A673 (cell line): ENCODE measurements at regions not wholly inside any gene's neighbourhood (a gene's known extent, or its start where the extent isn't known, plus 50 kb on each side); places are given as distances from the start of the nearest gene placed in this dataset.

Source experiments
- BruUV-seq: library from RNA; stranded (reverse); fragments of 400-500 nt; replicated peaks from 2 replicates; lab custom pipeline; 2021; lab: Mats Ljungman, UMichigan
- CTCF ChIA-PET: fragments of 300-600 bp; sonication (Branson Sonifier 250); formaldehyde crosslinking; loops from one replicate; lab custom pipeline; 2022; ENCODE audit warnings: antibody characterized with exemption; lab: Charles Lee
- POLR2A ChIA-PET: fragments of 300-600 bp; sonication (Branson Sonifier 250); formaldehyde crosslinking; loops from one replicate; lab custom pipeline; 2022; ENCODE audit warnings: antibody characterized with exemption; ENCODE audit not compliant: low non-redundant PET; lab: Charles Lee
- DNase-seq: peaks from one replicate; pipeline ENCODE4 v3.0.0-alpha.2; 2015; ENCODE audit warnings: low spot score
- H3K27ac ChIP-seq: fragments of 200-600 bp; sonication (generic); 2 replicates; pipeline ENCODE4 v1.5.1; 2016; ENCODE audit warnings: mixed run types, low read depth, mild to moderate bottlenecking, mixed read lengths, antibody characterized with exemption, low read length; ENCODE audit not compliant: poor library complexity, severe bottlenecking
- H3K27me3 ChIP-seq: fragments of 200-600 bp; sonication (generic); replicated peaks from 2 replicates; pipeline ENCODE4 v1.6.1; 2017; ENCODE audit warnings: mixed run types, low read depth, mild to moderate bottlenecking, mixed read lengths, antibody characterized with exemption, low read length; ENCODE audit not compliant: insufficient read depth, poor library complexity
- H3K36me3 ChIP-seq: fragments of 200-600 bp; sonication (generic); 2 replicates; pipeline ENCODE4 v1.6.1; 2016; ENCODE audit warnings: mixed run types, mild to moderate bottlenecking, mixed read lengths, antibody characterized with exemption, low read length; ENCODE audit not compliant: insufficient read depth, poor library complexity, severe bottlenecking
- H3K4me1 ChIP-seq: fragments of 200-600 bp; sonication (generic); 2 replicates; pipeline ENCODE4 v1.6.1; 2017; ENCODE audit warnings: mixed run types, mild to moderate bottlenecking, mixed read lengths, antibody characterized with exemption, low read length; ENCODE audit not compliant: insufficient read depth, poor library complexity, severe bottlenecking
- H3K4me3 ChIP-seq: fragments of 200-600 bp; sonication (generic); 2 replicates; pipeline ENCODE4 v1.5.1; 2016; ENCODE audit warnings: low read depth, mixed run types, mild to moderate bottlenecking, mixed read lengths, low read length; ENCODE audit not compliant: poor library complexity, severe bottlenecking
- H3K9me3 ChIP-seq: fragments of 200-600 bp; sonication (generic); 2 replicates; pipeline ENCODE4 v1.6.1; 2016; ENCODE audit warnings: mixed run types, low read depth, mild to moderate bottlenecking, mixed read lengths, antibody characterized with exemption, low read length; ENCODE audit not compliant: poor library complexity, severe bottlenecking
- EZH2 ChIP-seq: fragments of 200-600 bp; sonication (generic); IDR thresholded peaks from 2 replicates; pipeline ENCODE4 v1.6.1; 2017; ENCODE audit warnings: borderline replicate concordance, low read depth, mild to moderate bottlenecking, mixed read lengths, antibody characterized with exemption, low read length; ENCODE audit not compliant: poor library complexity, severe bottlenecking
- intact Hi-C: fragments of 100-400 bp; cut with micrococcal nuclease; formaldehyde crosslinking; loops from one replicate; pipeline ENCODE4 v1.10.0; 2022; ENCODE audit not compliant: unreplicated experiment
- TF ChIP-seq, protein P1 (sequence below): fragments of 300-800, 200-600 bp; sonication (generic); conservative IDR thresholded peaks from 2 replicates; pipeline ENCODE4 v1.5.1; 2017; ENCODE audit warnings: low read depth, mild to moderate bottlenecking, antibody characterized with exemption, low read length, moderate library complexity, mixed read lengths

GRCh38 chr20:17787816-17788215, 88.0 kb downstream of the BANF2 start:
- Histone ChIP-seq H3K4me1 (no peaks in the 10 kb centered on the region), H3K36me3 (no peaks in the 10 kb centered on the region), H3K4me3 (no peak overlapping the region), H3K9me3 (no peaks in the 10 kb centered on the region), H3K27ac (no peak overlapping the region), H3K27me3 (no peaks in the 10 kb centered on the region)
- ChIA-PET CTCF (no interaction called here), POLR2A (no interaction called here)
- BruUV-seq, result no TSS peak
- intact Hi-C loops, result no loop called here
- TF ChIP-seq, protein P1, sequence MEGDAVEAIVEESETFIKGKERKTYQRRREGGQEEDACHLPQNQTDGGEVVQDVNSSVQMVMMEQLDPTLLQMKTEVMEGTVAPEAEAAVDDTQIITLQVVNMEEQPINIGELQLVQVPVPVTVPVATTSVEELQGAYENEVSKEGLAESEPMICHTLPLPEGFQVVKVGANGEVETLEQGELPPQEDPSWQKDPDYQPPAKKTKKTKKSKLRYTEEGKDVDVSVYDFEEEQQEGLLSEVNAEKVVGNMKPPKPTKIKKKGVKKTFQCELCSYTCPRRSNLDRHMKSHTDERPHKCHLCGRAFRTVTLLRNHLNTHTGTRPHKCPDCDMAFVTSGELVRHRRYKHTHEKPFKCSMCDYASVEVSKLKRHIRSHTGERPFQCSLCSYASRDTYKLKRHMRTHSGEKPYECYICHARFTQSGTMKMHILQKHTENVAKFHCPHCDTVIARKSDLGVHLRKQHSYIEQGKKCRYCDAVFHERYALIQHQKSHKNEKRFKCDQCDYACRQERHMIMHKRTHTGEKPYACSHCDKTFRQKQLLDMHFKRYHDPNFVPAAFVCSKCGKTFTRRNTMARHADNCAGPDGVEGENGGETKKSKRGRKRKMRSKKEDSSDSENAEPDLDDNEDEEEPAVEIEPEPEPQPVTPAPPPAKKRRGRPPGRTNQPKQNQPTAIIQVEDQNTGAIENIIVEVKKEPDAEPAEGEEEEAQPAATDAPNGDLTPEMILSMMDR, result no peak
- TF ChIP-seq EZH2, result no peak
- no peak for DNase-seq

- no peaks in the 10 kb centered on the region for H3K27me3 ChIP-seq
- H3K4me1 ChIP-seq, result no peaks in the 10 kb centered on the region
- BruUV-seq, result no TSS peak
- POLR2A ChIA-PET, result no interaction called here
- CTCF ChIA-PET, result no interaction called here
- H3K36me3 ChIP-seq, result no peaks in the 10 kb centered on the region
- H3K9me3 ChIP-seq, result no peaks in the 10 kb centered on the region
- no peak for TF ChIP-seq EZH2
- TF ChIP-seq, protein P1, result no peak
- no peak overlapping the region for H3K4me3 ChIP-seq
- H3K27ac ChIP-seq, result no peak overlapping the region
- intact Hi-C loops, result no loop called here
- DNase-seq, result no peak
These were observed 86.5 kb downstream of the BANF2 start for GRCh38 chr20:17786221-17786718.
